ENCODE measurements at regions not wholly inside any gene's neighbourhood (a gene's known extent, or its start where the extent isn't known, plus 50 kb on each side); places are given as distances from the start of the nearest gene placed in this dataset.

DNA sequence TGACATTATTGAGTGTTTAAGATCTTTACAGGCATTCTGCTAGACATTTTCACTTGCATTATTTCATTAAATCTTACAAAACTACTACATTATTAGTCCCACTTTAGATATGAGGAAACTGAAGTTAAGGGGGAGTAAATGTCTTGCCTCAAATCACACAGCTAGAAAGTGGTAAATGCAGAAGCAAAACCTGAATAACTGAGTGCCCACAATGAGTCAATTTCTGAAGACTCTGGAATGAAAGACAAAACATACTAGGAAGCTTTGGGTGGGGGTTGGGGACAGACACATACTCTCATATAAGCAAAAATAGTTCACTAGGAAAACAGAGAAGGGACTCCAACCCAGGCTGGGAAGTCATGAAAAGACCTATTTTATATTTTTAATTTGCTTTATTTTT lies 214.4 kb upstream of the LRATD1 start:
- H3K9ac ChIP-seq (ENCODE audit: control insufficient read depth, insufficient read depth, low read length), result no peak overlapping the region
- intact Hi-C loops (cut with micrococcal nuclease; ENCODE audit: unreplicated experiment), result no loop called here
- RAD21 ChIA-PET (ENCODE audit: unreplicated experiment), result interaction anchor here (1.0 to 1.5 kb wide), 4 partner anchors 10 to 33 kb away, joined by 3 to 4 read pairs (median 3); no protein-coding TSS in a partner anchor
- POLR2A ChIA-PET, result no interaction called here
- CTCF ChIA-PET, result no interaction called here
- no peak overlapping the region for H3K27ac ChIP-seq (ENCODE audit: control insufficient read depth, insufficient read depth)
- ATAC-seq (peak; percentile 65), DNase-seq (ENCODE audit: low read depth, low spot score) (no peak), FAIRE-seq (no peak)
- no peaks in the 10 kb centered on the region for H3K9me3 ChIP-seq (replicated peaks; ENCODE audit: control insufficient read depth, insufficient read depth, low read length)
- H3K36me3 ChIP-seq (ENCODE audit: control insufficient read depth in 2 of 2, insufficient read depth in 2 of 2, low read length in 1 of 2), result no peaks in the 10 kb centered on the region
- H4K20me1 ChIP-seq (ENCODE audit: control insufficient read depth, insufficient read depth), result no peaks in the 10 kb centered on the region
- no peaks in the 10 kb centered on the region for H3K27me3 ChIP-seq (replicated peaks in 1 of 2; ENCODE audit: control insufficient read depth in 2 of 2, insufficient read depth in 2 of 2, low read length in 1 of 2)
- SMC1A ChIA-PET (ENCODE audit: uncharacterized antibody, unreplicated experiment), result interaction anchor here (1.3 to 4.7 kb wide), 7 partner anchors 10 to 157 kb away, joined by 3 to 26 read pairs (median 6); no protein-coding TSS in a partner anchor
- in situ Hi-C loops (cut with MboI), result no loop called here
- peak; percentile 64 for TF ChIP-seq IKZF1 (conservative IDR thresholded peaks at IDR 0.05)
- peak; percentile 46; the same call in 1 of the 2 replicates for TF ChIP-seq NFIC (IDR thresholded peaks at IDR 0.05; ENCODE audit: low read depth, low read length)
- TF ChIP-seq BCL11A (IDR thresholded peaks at IDR 0.05; ENCODE audit: low read depth, low read length), result 0 out of 2 replicates have a peak, but pooled peaks have one; percentile 7
- 0 out of 2 replicates have a peak, but pooled peaks have one; percentile 34 for TF ChIP-seq DPF2 (IDR thresholded peaks at IDR 0.05)
- TF ChIP-seq ZNF24 (IDR thresholded peaks at IDR 0.05), result peak; percentile 55; the same call in 1 of the 2 replicates
- TF ChIP-seq MTA2 (IDR thresholded peaks at IDR 0.05; ENCODE audit: low read depth), result peak; percentile 40; the same call in 1 of the 2 replicates
- peak; percentile 67 to 76; a peak in 3 of 4 replicates for TF ChIP-seq IKZF2 (IDR thresholded peaks at IDR 0.05)
- no peak for TF ChIP-seq SIN3A (IDR thresholded peaks at IDR 0.05; ENCODE audit: low read depth, low read length)
- TF ChIP-seq MEF2B (IDR thresholded peaks at IDR 0.05; ENCODE audit: partially characterized antibody, poor library complexity, severe bottlenecking), result no peak
- TF ChIP-seq RUNX3 (IDR thresholded peaks at IDR 0.05; ENCODE audit: low read length), result peak; percentile 30; the same call in 1 of the 2 replicates
- H2AFZ ChIP-seq (ENCODE audit: control insufficient read depth, low read depth, low read length), result no peak overlapping the region
- no peaks in the 10 kb centered on the region for H3K4me1 ChIP-seq (ENCODE audit: control insufficient read depth, insufficient read depth, low read length)
- H3K4me2 ChIP-seq (ENCODE audit: control insufficient read depth, insufficient read depth), result no peak overlapping the region
- no peaks in the 10 kb centered on the region for H3K79me2 ChIP-seq (ENCODE audit: control insufficient read depth, insufficient read depth, low read length)
- H3K4me3 ChIP-seq, result no peak overlapping the region
- BruUV-seq (replicated peaks), result no TSS peak
